GM23338 (cell line): ENCODE measurements at regions not wholly inside any gene's neighbourhood (a gene's known extent, or its start where the extent isn't known, plus 50 kb on each side); places are given as distances from the start of the nearest gene placed in this dataset.

Source experiments
- ATAC-seq: fragments of 200-7000 bp; cut with Tn5 transposase; 3 replicates; pipeline ENCODE4 v1.9.1; 2020
- DNase-seq: peaks from one replicate; pipeline ENCODE4 v3.0.0-alpha.2; 2015; ENCODE audit warnings: low spot score
- H2AFZ ChIP-seq: fragments of 200-600 bp; sonication (generic); 2 replicates; pipeline ENCODE4 v1.8.0; 2016; ENCODE audit warnings: antibody characterized with exemption, mild to moderate bottlenecking, moderate library complexity
- H3F3A ChIP-seq: fragments of 200-600 bp; sonication (generic); replicated peaks from 2 replicates; pipeline ENCODE4 v1.8.0; 2017; ENCODE audit warnings: antibody characterized with exemption, mixed run types, low read depth
- H3K27ac ChIP-seq: fragments of 200-600 bp; sonication (generic); 2 replicates; pipeline ENCODE4 v1.6.1; 2016; ENCODE audit warnings: low read depth
- H3K27me3 ChIP-seq: fragments of 200-600 bp; sonication (generic); 2 replicates; pipeline ENCODE4 v1.8.0; 2016; ENCODE audit warnings: mild to moderate bottlenecking, mixed run types, moderate library complexity; ENCODE audit not compliant: insufficient read depth
- H3K36me3 ChIP-seq: fragments of 200-600 bp; sonication (generic); 2 replicates; pipeline ENCODE4 v1.8.0; 2016; ENCODE audit warnings: mild to moderate bottlenecking; ENCODE audit not compliant: insufficient read depth
- H3K4me1 ChIP-seq: fragments of 200-600 bp; sonication (generic); 2 replicates; pipeline ENCODE4 v1.8.0; 2016; ENCODE audit warnings: mild to moderate bottlenecking, moderate library complexity; ENCODE audit not compliant: insufficient read depth
- H3K4me2 ChIP-seq: fragments of 200-600 bp; sonication (generic); 2 replicates; pipeline ENCODE4 v1.7.1; 2017; ENCODE audit warnings: mixed run types
- H3K4me3 ChIP-seq: fragments of 200-600 bp; sonication (generic); 2 replicates; pipeline ENCODE4 v1.6.1; 2016; ENCODE audit warnings: mixed run types
- H3K79me2 ChIP-seq: fragments of 200-600 bp; sonication (generic); replicated peaks from 2 replicates; pipeline ENCODE4 v1.8.0; 2017; ENCODE audit warnings: mild to moderate bottlenecking; ENCODE audit not compliant: insufficient read depth
- H3K9me2 ChIP-seq: fragments of 200-600 bp; sonication (generic); 2 replicates; pipeline ENCODE4 v1.8.0; 2017; ENCODE audit not compliant: insufficient read depth
- H4K20me1 ChIP-seq: fragments of 200-600 bp; sonication (generic); replicated peaks from 2 replicates; pipeline ENCODE4 v1.8.0; 2017; ENCODE audit warnings: mild to moderate bottlenecking; ENCODE audit not compliant: insufficient read depth
- H3K27ac Mint-ChIP-seq: 2 replicates; pipeline ENCODE4 v1.8.0; 2020; ENCODE audit warnings: inconsistent platforms, mild to moderate bottlenecking, moderate library complexity, mixed read lengths
- H3K27me3 Mint-ChIP-seq: 3 replicates; pipeline ENCODE4 v1.8.0; 2022; ENCODE audit warnings: low read depth, mild to moderate bottlenecking, moderate library complexity, mixed read lengths, inconsistent platforms; ENCODE audit not compliant: insufficient read depth, poor library complexity
- H3K36me3 Mint-ChIP-seq: 3 replicates; pipeline ENCODE4 v1.8.0; 2021; ENCODE audit warnings: low read depth, mild to moderate bottlenecking, inconsistent platforms, moderate library complexity, mixed read lengths
- H3K4me1 Mint-ChIP-seq: 3 replicates; pipeline ENCODE4 v1.8.0; 2020; ENCODE audit warnings: mild to moderate bottlenecking, inconsistent platforms, mixed read lengths
- H3K4me3 Mint-ChIP-seq: 3 replicates; pipeline ENCODE4 v1.8.0; 2021; ENCODE audit warnings: moderate library complexity, mild to moderate bottlenecking, inconsistent platforms, mixed read lengths
- H3K9me3 Mint-ChIP-seq: 3 replicates; pipeline ENCODE4 v1.8.0; 2020; ENCODE audit warnings: moderate library complexity, mild to moderate bottlenecking, inconsistent platforms, mixed read lengths
- CREB1 ChIP-seq: fragments of 250-450 bp; sonication (Bioruptor Pico); IDR thresholded peaks from 2 replicates; pipeline ENCODE4 v1.5.0; 2020; ENCODE audit warnings: low read depth, mild to moderate bottlenecking, moderate library complexity
- ETS1 ChIP-seq: IDR thresholded peaks from 2 replicates; pipeline ENCODE4 v1.6.1; 2016; ENCODE audit warnings: antibody characterized with exemption
- EZH2 ChIP-seq: fragments of 200-600 bp; sonication (generic); IDR thresholded peaks from one replicate; pipeline ENCODE4 v1.8.0; 2017; ENCODE audit warnings: antibody characterized with exemption, mild to moderate bottlenecking, low read depth; ENCODE audit not compliant: unreplicated experiment
- EZH2phosphoT487 ChIP-seq: fragments of 200-600 bp; sonication (generic); IDR thresholded peaks from one replicate; pipeline ENCODE4 v1.8.1; 2018; ENCODE audit warnings: antibody characterized with exemption; ENCODE audit not compliant: unreplicated experiment
- JUNB ChIP-seq: IDR thresholded peaks from one replicate; pipeline ENCODE4 v1.6.1; 2016; ENCODE audit warnings: antibody characterized with exemption; ENCODE audit not compliant: unreplicated experiment
- NANOG ChIP-seq: IDR thresholded peaks from 2 replicates; pipeline ENCODE4 v1.6.1; 2016; ENCODE audit warnings: antibody characterized with exemption, borderline replicate concordance
- POLR2AphosphoS5 ChIP-seq: IDR thresholded peaks from 2 replicates; pipeline ENCODE4 v1.6.1; 2016; ENCODE audit warnings: antibody characterized with exemption, low read depth
- REST ChIP-seq: IDR thresholded peaks from one replicate; pipeline ENCODE4 v1.6.1; 2018; ENCODE audit warnings: antibody characterized with exemption; ENCODE audit not compliant: unreplicated experiment
- STAT1 ChIP-seq: IDR thresholded peaks from one replicate; pipeline ENCODE4 v1.6.1; 2016; ENCODE audit warnings: antibody characterized with exemption; ENCODE audit not compliant: unreplicated experiment
- ZNF114 ChIP-seq: fragments of 250-450 bp; sonication (Bioruptor Pico); IDR thresholded peaks from 2 replicates; pipeline ENCODE4 v1.5.0; 2020; ENCODE audit warnings: mild to moderate bottlenecking, moderate library complexity
- ZNF331 ChIP-seq: fragments of 250-450 bp; sonication (Bioruptor Pico); IDR thresholded peaks from 2 replicates; pipeline ENCODE4 v1.5.0; 2020; ENCODE audit warnings: low read depth, mild to moderate bottlenecking, moderate library complexity
- ZNF462 ChIP-seq: fragments of 250-450 bp; sonication (Bioruptor Pico); IDR thresholded peaks from 2 replicates; pipeline ENCODE4 v1.5.0; 2020; ENCODE audit warnings: mild to moderate bottlenecking, moderate library complexity
- TF ChIP-seq, protein P1 (sequence below), 2 experiments: fragments of 200-600 bp in 1 of 2; sonication (generic) in 1 of 2; conservative IDR thresholded peaks; 2 replicates each; pipeline versions ENCODE4 v1.5.1 to v1.6.1; 2016 to 2017; ENCODE audit warnings: antibody characterized with exemption in 2 of 2, low read depth in 2 of 2, mild to moderate bottlenecking in 2 of 2, moderate library complexity in 1 of 2

GRCh38 chr6:21780679-21781078 lies 187.1 kb downstream of the SOX4 start:
- Mint-ChIP-seq H3K4me3 (no peak overlapping the region), H3K27ac (peak overlapping the region; percentile 30), H3K9me3 (no peaks in the 10 kb centered on the region), H3K4me1 (peaks cover 43% of the 10 kb centered on the region), H3K27me3 (peaks cover 2% of the 10 kb centered on the region), H3K36me3 (peaks cover 34% of the 10 kb centered on the region)
- peak; percentile 15; the same call in 2 of the 3 replicates for ATAC-seq
- peaks cover 3% of the 10 kb centered on the region for H4K20me1 ChIP-seq
- H3K27ac ChIP-seq: peak overlapping the region; percentile 35
- no peak for TF ChIP-seq NANOG
- no peak for TF ChIP-seq ZNF462 (CRISPR knock-in tag)
- no peak for TF ChIP-seq CREB1 (CRISPR knock-in tag)
- TF ChIP-seq EZH2phosphoT487: no peak
- TF ChIP-seq, protein P1, sequence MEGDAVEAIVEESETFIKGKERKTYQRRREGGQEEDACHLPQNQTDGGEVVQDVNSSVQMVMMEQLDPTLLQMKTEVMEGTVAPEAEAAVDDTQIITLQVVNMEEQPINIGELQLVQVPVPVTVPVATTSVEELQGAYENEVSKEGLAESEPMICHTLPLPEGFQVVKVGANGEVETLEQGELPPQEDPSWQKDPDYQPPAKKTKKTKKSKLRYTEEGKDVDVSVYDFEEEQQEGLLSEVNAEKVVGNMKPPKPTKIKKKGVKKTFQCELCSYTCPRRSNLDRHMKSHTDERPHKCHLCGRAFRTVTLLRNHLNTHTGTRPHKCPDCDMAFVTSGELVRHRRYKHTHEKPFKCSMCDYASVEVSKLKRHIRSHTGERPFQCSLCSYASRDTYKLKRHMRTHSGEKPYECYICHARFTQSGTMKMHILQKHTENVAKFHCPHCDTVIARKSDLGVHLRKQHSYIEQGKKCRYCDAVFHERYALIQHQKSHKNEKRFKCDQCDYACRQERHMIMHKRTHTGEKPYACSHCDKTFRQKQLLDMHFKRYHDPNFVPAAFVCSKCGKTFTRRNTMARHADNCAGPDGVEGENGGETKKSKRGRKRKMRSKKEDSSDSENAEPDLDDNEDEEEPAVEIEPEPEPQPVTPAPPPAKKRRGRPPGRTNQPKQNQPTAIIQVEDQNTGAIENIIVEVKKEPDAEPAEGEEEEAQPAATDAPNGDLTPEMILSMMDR (conservative IDR thresholded peaks at IDR 0.05; ENCODE audit: low read depth in 2 of 2): no peak
- no peak for TF ChIP-seq JUNB
- no peak for TF ChIP-seq ZNF114 (CRISPR knock-in tag)
- TF ChIP-seq STAT1: no peak
- no peak for TF ChIP-seq ETS1
- no peak for TF ChIP-seq ZNF331
- no peak for TF ChIP-seq REST
- TF ChIP-seq EZH2: no peak
- TF ChIP-seq POLR2AphosphoS5: no peak
- H3K4me3 ChIP-seq: no peak overlapping the region
- no peak overlapping the region for H2AFZ ChIP-seq
- no peaks in the 10 kb centered on the region for H3K36me3 ChIP-seq
- peaks cover 33% of the 10 kb centered on the region for H3K4me1 ChIP-seq
- peaks cover 6% of the 10 kb centered on the region; the same call in 1 of the 2 replicates for H3F3A ChIP-seq
- peak; percentile 47 for DNase-seq
- H3K9me2 ChIP-seq: no peaks in the 10 kb centered on the region
- peak overlapping the region; percentile 24 for H3K4me2 ChIP-seq
- no peaks in the 10 kb centered on the region for H3K27me3 ChIP-seq
- H3K79me2 ChIP-seq: peaks cover 88% of the 10 kb centered on the region
